Astrocyte of the cerebellum (primary cell): ENCODE measurements at regions not wholly inside any gene's neighbourhood (a gene's known extent, or its start where the extent isn't known, plus 50 kb on each side); places are given as distances from the start of the nearest gene placed in this dataset.

Source experiments
- DNase-seq: peaks from one replicate; pipeline ENCODE4 v3.0.0-alpha.2; 2011; ENCODE audit warnings: low read depth
- H3K4me3 ChIP-seq: 2 replicates; pipeline ENCODE4 v1.5.1; 2011; ENCODE audit warnings: mild to moderate bottlenecking, low read depth, low read length, moderate library complexity
- in situ Hi-C: cut with HindIII; loops from 2 replicates; pipeline ENCODE4 v1.10.0; 2017; ENCODE audit warnings: low sequenced_read_pairs
- TF ChIP-seq, protein P1 (sequence below): IDR thresholded peaks from 2 replicates; pipeline ENCODE4 v1.5.1; 2012; ENCODE audit warnings: low read length, low read depth, moderate library complexity, mild to moderate bottlenecking; ENCODE audit errors: missing control alignments

DNA sequence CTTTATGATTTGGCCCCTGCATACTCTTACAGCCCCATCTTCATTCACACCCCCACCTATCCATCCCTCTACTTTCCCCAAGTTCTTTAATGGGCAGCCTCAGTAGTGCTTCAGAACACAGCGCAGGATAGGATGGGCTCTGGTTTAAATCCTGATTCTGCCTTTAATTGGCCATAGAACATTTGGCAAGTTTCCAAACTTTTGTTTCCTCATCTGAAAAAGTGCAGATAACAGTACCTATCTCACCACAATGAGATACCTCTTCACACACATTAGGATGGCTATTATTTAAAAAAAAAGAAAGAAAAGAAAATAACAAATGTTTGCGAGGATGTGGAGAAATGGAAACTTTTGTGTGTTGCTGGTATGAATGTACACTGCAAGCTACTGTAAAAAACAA, 142.5 kb upstream of the VANGL1 start:
- no peak overlapping the region for H3K4me3 ChIP-seq
- TF ChIP-seq, protein P1, sequence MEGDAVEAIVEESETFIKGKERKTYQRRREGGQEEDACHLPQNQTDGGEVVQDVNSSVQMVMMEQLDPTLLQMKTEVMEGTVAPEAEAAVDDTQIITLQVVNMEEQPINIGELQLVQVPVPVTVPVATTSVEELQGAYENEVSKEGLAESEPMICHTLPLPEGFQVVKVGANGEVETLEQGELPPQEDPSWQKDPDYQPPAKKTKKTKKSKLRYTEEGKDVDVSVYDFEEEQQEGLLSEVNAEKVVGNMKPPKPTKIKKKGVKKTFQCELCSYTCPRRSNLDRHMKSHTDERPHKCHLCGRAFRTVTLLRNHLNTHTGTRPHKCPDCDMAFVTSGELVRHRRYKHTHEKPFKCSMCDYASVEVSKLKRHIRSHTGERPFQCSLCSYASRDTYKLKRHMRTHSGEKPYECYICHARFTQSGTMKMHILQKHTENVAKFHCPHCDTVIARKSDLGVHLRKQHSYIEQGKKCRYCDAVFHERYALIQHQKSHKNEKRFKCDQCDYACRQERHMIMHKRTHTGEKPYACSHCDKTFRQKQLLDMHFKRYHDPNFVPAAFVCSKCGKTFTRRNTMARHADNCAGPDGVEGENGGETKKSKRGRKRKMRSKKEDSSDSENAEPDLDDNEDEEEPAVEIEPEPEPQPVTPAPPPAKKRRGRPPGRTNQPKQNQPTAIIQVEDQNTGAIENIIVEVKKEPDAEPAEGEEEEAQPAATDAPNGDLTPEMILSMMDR: no peak
- in situ Hi-C loops: no loop called here
- no peak for DNase-seq

DNA sequence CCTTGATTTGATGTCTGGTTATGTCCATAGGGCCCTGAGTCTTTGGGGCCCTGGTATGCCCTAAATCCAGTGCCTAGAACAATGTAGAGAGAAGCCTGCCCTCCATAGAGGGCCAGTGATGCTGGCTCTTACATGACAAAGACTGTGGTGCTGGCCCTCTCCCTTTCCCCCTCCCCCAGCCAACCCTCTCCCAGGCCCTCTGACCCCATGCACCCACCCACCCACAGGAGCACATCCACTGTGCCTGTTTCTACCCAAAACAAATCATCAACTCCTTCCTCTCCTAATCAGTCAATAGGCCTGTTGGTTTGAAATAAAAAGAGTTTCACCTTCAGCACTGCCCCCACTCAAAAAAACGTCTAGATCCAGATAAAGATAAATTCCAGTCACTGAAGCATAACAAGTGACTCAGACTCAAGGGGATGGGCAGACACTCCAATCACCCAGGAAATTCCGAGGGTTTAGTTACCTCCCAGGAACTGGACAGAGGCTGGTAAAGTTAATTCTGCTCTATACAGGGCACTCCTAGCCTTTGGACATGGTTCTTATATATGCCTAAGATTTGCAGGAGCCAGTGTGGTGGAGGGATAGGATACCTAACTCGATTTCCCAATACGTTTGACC, 144.8 kb upstream of the VANGL1 start:
- TF ChIP-seq, protein P1: no peak
- DNase-seq: peak; percentile 16
- H3K4me3 ChIP-seq: no peak overlapping the region
- in situ Hi-C loops: no loop called here

GRCh38 chr1:115495625-115496024, 146.1 kb upstream of the VANGL1 start:
- DNase-seq: peak; percentile 23
- in situ Hi-C loops: no loop called here
- H3K4me3 ChIP-seq: no peak overlapping the region
- TF ChIP-seq, protein P1: no peak

- no peak overlapping the region for H3K4me3 ChIP-seq
- DNase-seq: no peak
- TF ChIP-seq, protein P1: no peak
- in situ Hi-C loops: no loop called here
These were observed 146.7 kb upstream of the VANGL1 start for GRCh38 chr1:115495111-115495510.

GRCh38 chr1:115493834-115494233, 147.9 kb upstream of the VANGL1 start:
- in situ Hi-C loops: no loop called here
- TF ChIP-seq, protein P1: no peak
- no peak for DNase-seq
- no peak overlapping the region for H3K4me3 ChIP-seq

GRCh38 chr1:115492880-115493279, 148.9 kb upstream of the VANGL1 start:
- H3K4me3 ChIP-seq: no peak overlapping the region
- TF ChIP-seq, protein P1: no peak
- DNase-seq: no peak
- in situ Hi-C loops: no loop called here

DNA sequence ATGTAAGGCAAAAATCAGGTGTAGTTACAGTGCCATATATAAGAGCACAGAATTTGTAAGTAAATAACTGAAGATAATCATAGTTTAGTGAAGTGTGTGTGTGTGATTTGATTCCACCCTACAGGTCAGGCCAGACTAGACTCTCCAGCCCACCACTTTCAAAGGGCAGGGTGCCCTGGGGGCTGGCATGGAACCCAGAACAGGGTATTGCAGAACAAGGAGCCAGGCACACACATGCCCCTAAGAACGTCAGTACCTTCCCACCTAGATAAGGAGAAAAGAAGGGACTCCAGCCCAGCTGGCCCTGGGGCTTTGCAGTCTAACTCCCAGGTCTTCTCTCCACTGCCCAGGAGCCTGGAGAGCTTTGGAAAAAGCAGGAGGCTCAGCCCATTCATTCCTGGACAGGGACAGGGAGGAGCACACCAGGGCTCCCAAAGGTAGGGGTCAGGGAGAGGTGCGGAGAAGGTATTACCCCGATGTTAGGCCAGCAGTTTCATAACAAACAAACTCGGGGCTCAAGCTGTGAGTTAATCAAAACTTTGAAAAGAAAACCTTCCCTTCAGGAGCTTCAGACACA, 149.7 kb upstream of the VANGL1 start:
- TF ChIP-seq, protein P1: no peak
- in situ Hi-C loops: no loop called here
- DNase-seq: no peak
- no peak overlapping the region for H3K4me3 ChIP-seq
